ENCODE measurements at regions not wholly inside any gene's neighbourhood (a gene's known extent, or its start where the extent isn't known, plus 50 kb on each side); places are given as distances from the start of the nearest gene placed in this dataset.

GRCh38 chr13:110773480-110773879, 60.0 kb downstream of the ING1 start:
- no peak for DNase-seq (ENCODE audit: low read depth)

- DNase-seq (ENCODE audit: low read depth) = no peak
Measured at GRCh38 chr13:110774051-110774450, 60.6 kb downstream of the ING1 start.

- no peak for DNase-seq (ENCODE audit: low read depth)
Measured at GRCh38 chr13:110774490-110774889, 61.0 kb downstream of the ING1 start.

GRCh38 chr13:110775576-110775975, 62.1 kb downstream of the ING1 start:
- no peak for DNase-seq (ENCODE audit: low read depth)

GRCh38 chr13:110777251-110777820, 63.8 kb downstream of the ING1 start:
- no peak for DNase-seq (ENCODE audit: low read depth)

GRCh38 chr13:110779022-110779421, 65.5 kb downstream of the ING1 start:
- no peak for DNase-seq (ENCODE audit: low read depth)

GRCh38 chr13:110780422-110780821, 66.9 kb downstream of the ING1 start:
- no peak for DNase-seq (ENCODE audit: low read depth)

- no peak for DNase-seq (ENCODE audit: low read depth)
Measured at GRCh38 chr13:110782185-110782584, 68.7 kb downstream of the ING1 start.

GRCh38 chr13:110784704-110785103, 71.2 kb downstream of the ING1 start:
- no peak for DNase-seq (ENCODE audit: low read depth)

GRCh38 chr13:110788778-110789177, 75.3 kb downstream of the ING1 start:
- DNase-seq (ENCODE audit: low read depth) = no peak

- DNase-seq (ENCODE audit: low read depth) = no peak
Measured at GRCh38 chr13:110789871-110790270, 76.4 kb downstream of the ING1 start.

GRCh38 chr13:110790371-110790770, 76.9 kb downstream of the ING1 start:
- no peak for DNase-seq (ENCODE audit: low read depth)

- no peak for DNase-seq (ENCODE audit: low read depth)
Measured at GRCh38 chr13:110794209-110794608, 80.7 kb downstream of the ING1 start.

- DNase-seq (ENCODE audit: low read depth) = no peak
Measured at GRCh38 chr13:110797230-110797877, 83.9 kb downstream of the ING1 start.

- no peak for DNase-seq (ENCODE audit: low read depth)
Measured at GRCh38 chr13:110798081-110798994, 84.8 kb downstream of the ING1 start.

GRCh38 chr13:110799246-110800236, 86.0 kb downstream of the ING1 start:
- no peak for DNase-seq (ENCODE audit: low read depth)

- DNase-seq (ENCODE audit: low read depth) = no peak
Measured at GRCh38 chr13:110801044-110801443, 87.5 kb downstream of the ING1 start.

- DNase-seq (ENCODE audit: low read depth) = no peak
Measured at GRCh38 chr13:110802260-110802659, 88.8 kb downstream of the ING1 start.

GRCh38 chr13:110806636-110807035, 93.1 kb downstream of the ING1 start:
- no peak for DNase-seq (ENCODE audit: low read depth)

- no peak for DNase-seq (ENCODE audit: low read depth)
Measured at GRCh38 chr13:110807546-110807945, 94.0 kb downstream of the ING1 start.

- no peak for DNase-seq (ENCODE audit: low read depth)
Measured at GRCh38 chr13:110808138-110808537, 94.6 kb downstream of the ING1 start.

Data from HS-27A (cell line).